Activated CD8-positive, alpha-beta T cell treated with anti-CD3 and anti-CD28 coated beads for 36 hours (primary cell): ENCODE measurements at regions not wholly inside any gene's neighbourhood (a gene's known extent, or its start where the extent isn't known, plus 50 kb on each side); places are given as distances from the start of the nearest gene placed in this dataset.
"Not testable (repeated sequence)": the region's sequence is repeated elsewhere in the genome, so short reads cannot be mapped to it uniquely, and the experiment has no call there.

Experiments
- ATAC-seq: fragments of 200-7000 bp; cut with Tn5 transposase; one replicate; pipeline ENCODE4 v1.10.0; 2021; ENCODE audit warnings: mild to moderate bottlenecking, moderate library complexity
- CTCF ChIA-PET: fragments of 350-600 bp; sonication (Branson Sonifier 250); formaldehyde crosslinking; loops from one replicate; lab custom pipeline; 2021; ENCODE audit warnings: antibody characterized with exemption; lab: Charles Lee
- POLR2A ChIA-PET: fragments of 350-600 bp; sonication (Branson Sonifier 250); formaldehyde crosslinking; loops from one replicate; lab custom pipeline; 2021; ENCODE audit warnings: antibody characterized with exemption; lab: Charles Lee
- DNase-seq: peaks from one replicate; pipeline ENCODE4 v3.0.0-alpha.2; 2020
- H3K27ac Mint-ChIP-seq: one replicate; pipeline ENCODE4 v1.8.0; 2021; ENCODE audit warnings: mild to moderate bottlenecking, mixed read lengths
- H3K27me3 Mint-ChIP-seq: one replicate; pipeline ENCODE4 v1.8.0; 2021; ENCODE audit warnings: mixed read lengths
- H3K36me3 Mint-ChIP-seq: one replicate; pipeline ENCODE4 v1.8.0; 2021; ENCODE audit warnings: low read depth, mixed read lengths
- H3K4me1 Mint-ChIP-seq: one replicate; pipeline ENCODE4 v1.8.0; 2021; ENCODE audit warnings: low read depth, mixed read lengths
- H3K4me3 Mint-ChIP-seq: one replicate; pipeline ENCODE4 v1.8.0; 2021; ENCODE audit warnings: mild to moderate bottlenecking, moderate library complexity, mixed read lengths
- H3K9me3 Mint-ChIP-seq: one replicate; pipeline ENCODE4 v1.8.0; 2021; ENCODE audit warnings: mixed read lengths
- CTCF ChIP-seq: fragments of 200-600 bp; IDR thresholded peaks from one replicate; pipeline ENCODE4 v1.8.0; 2022; ENCODE audit warnings: antibody characterized with exemption, mild to moderate bottlenecking
- intact Hi-C: fragments of 100-400 bp; cut with micrococcal nuclease; formaldehyde crosslinking; loops from one replicate; pipeline ENCODE4 v1.10.0; 2022

- Mint-ChIP-seq H3K36me3 (no peaks in the 10 kb centered on the region), H3K9me3 (peaks cover 5% of the 10 kb centered on the region), H3K27me3 (peaks cover 5% of the 10 kb centered on the region), H3K4me1 (peaks cover 33% of the 10 kb centered on the region), H3K27ac (no peak overlapping the region), H3K4me3 (no peak overlapping the region)
- DNase-seq (no peak), ATAC-seq (no peak)
- POLR2A ChIA-PET = no interaction called here
- TF ChIP-seq CTCF = no peak
- CTCF ChIA-PET = interaction anchor here (1.1 kb wide), 1 partner anchor 10 kb away, joined by 3 read pairs; no protein-coding TSS in a partner anchor
- intact Hi-C loops = loop anchor here (5.0 kb wide), 1 partner anchor 64 kb away; the partner anchor contains the start of gene SSBP3
Measured at GRCh38 chr1:54471588-54471987, 65.4 kb upstream of the SSBP3 start.

GRCh38 chr1:54469444-54469843 is 63.2 kb upstream of the SSBP3 start:
- H3K36me3 Mint-ChIP-seq, H3K9me3 Mint-ChIP-seq, POLR2A ChIA-PET, H3K4me3 Mint-ChIP-seq, ATAC-seq, H3K27me3 Mint-ChIP-seq, H3K27ac Mint-ChIP-seq, DNase-seq, intact Hi-C loops: not testable (repeated sequence)
- peaks cover 18% of the 10 kb centered on the region for H3K4me1 Mint-ChIP-seq
- CTCF ChIA-PET = interaction anchor here (1.6 to 2.2 kb wide), 4 partner anchors 10 to 66 kb away, joined by 3 to 9 read pairs (median 4); no protein-coding TSS in a partner anchor

GRCh38 chr1:54468288-54469084 is 62.3 kb upstream of the SSBP3 start:
- H3K27ac Mint-ChIP-seq, H3K27me3 Mint-ChIP-seq, H3K9me3 Mint-ChIP-seq, H3K36me3 Mint-ChIP-seq, DNase-seq, POLR2A ChIA-PET, H3K4me3 Mint-ChIP-seq, intact Hi-C loops: not testable (repeated sequence)
- H3K4me1 Mint-ChIP-seq = peaks cover 19% of the 10 kb centered on the region
- ATAC-seq = peak; percentile 27
- CTCF ChIA-PET = interaction anchor here (1.6 to 2.2 kb wide), 4 partner anchors 11 to 65 kb away, joined by 3 to 9 read pairs (median 4); no protein-coding TSS in a partner anchor
- peak; percentile 19 for TF ChIP-seq CTCF

GRCh38 chr1:54465351-54465811 is 59.2 kb upstream of the SSBP3 start:
- no peak for TF ChIP-seq CTCF
- intact Hi-C loops = no loop called here
- Mint-ChIP-seq H3K27ac (no peak overlapping the region), H3K9me3 (peaks cover 5% of the 10 kb centered on the region), H3K36me3 (no peaks in the 10 kb centered on the region), H3K4me1 (peaks cover 37% of the 10 kb centered on the region), H3K4me3 (no peak overlapping the region), H3K27me3 (no peaks in the 10 kb centered on the region)
- POLR2A ChIA-PET = interaction anchor here (0.8 to 1.3 kb wide), 2 partner anchors 10 to 170 kb away, joined by 3 to 5 read pairs; no protein-coding TSS in a partner anchor
- CTCF ChIA-PET = interaction anchor here (1.2 to 1.3 kb wide), 2 partner anchors 9 to 283 kb away, joined by 3 to 4 read pairs; no protein-coding TSS in a partner anchor
- ATAC-seq (no peak), DNase-seq (no peak)

GRCh38 chr1:54464477-54465146 is 58.4 kb upstream of the SSBP3 start:
- ATAC-seq (no peak), DNase-seq (peak; percentile 43)
- Mint-ChIP-seq H3K27me3 (no peaks in the 10 kb centered on the region), H3K4me3 (no peak overlapping the region), H3K4me1 (peaks cover 45% of the 10 kb centered on the region), H3K9me3 (peaks cover 5% of the 10 kb centered on the region), H3K27ac (peak overlapping the region; percentile 79), H3K36me3 (no peaks in the 10 kb centered on the region)
- POLR2A ChIA-PET = interaction anchor here (0.8 to 1.3 kb wide), 3 partner anchors 11 to 170 kb away, joined by 3 to 5 read pairs (median 3); no protein-coding TSS in a partner anchor
- CTCF ChIA-PET = interaction anchor here (1.0 to 1.3 kb wide), 4 partner anchors 10 to 283 kb away, joined by 3 to 5 read pairs (median 4); no protein-coding TSS in a partner anchor
- no peak for TF ChIP-seq CTCF
- intact Hi-C loops = no loop called here
